Spleen (tissue), 11 donors: ENCODE measurements at regions not wholly inside any gene's neighbourhood (a gene's known extent, or its start where the extent isn't known, plus 50 kb on each side); places are given as distances from the start of the nearest gene placed in this dataset.

Experiments
- DNase-seq: peaks from one replicate; pipeline ENCODE4 v3.0.0-alpha.2; 2020
- H3K27ac ChIP-seq, 8 donors: fragments of 200-600 bp; sonication (generic) in 7 of 8; 1 replicate in 4 of 8; 2 replicates in 4 of 8; pipeline versions ENCODE4 v1.5.0 to v1.8.0; 2016 to 2021; ENCODE audit warnings: inconsistent platforms in 4 of 8, mild to moderate bottlenecking in 4 of 8, moderate library complexity in 1 of 8
- H3K27me3 ChIP-seq, 7 donors: fragments of 200-600 bp; sonication (generic) in 6 of 7; replicated peaks in 1 of 7; 1 replicate in 4 of 7; 2 replicates in 3 of 7; pipeline versions ENCODE4 v1.5.0 to v1.8.0; 2016 to 2021; ENCODE audit warnings: inconsistent platforms in 3 of 7, mild to moderate bottlenecking in 1 of 7
- H3K36me3 ChIP-seq, 6 donors: fragments of 200-600 bp; sonication (generic) in 5 of 6; 1 replicate in 4 of 6; 2 replicates in 2 of 6; pipeline versions ENCODE4 v1.5.0 to v1.8.0; 2016 to 2021; ENCODE audit warnings: inconsistent platforms in 2 of 6
- H3K4me1 ChIP-seq, 6 donors: fragments of 200-600 bp; sonication (generic) in 5 of 6; 1 replicate in 3 of 6; 2 replicates in 3 of 6; pipeline versions ENCODE4 v1.5.0 to v1.8.0; 2016 to 2021; ENCODE audit warnings: inconsistent platforms in 3 of 6
- H3K4me3 ChIP-seq, 8 donors: fragments of 200-600 bp; sonication (generic) in 7 of 8; 1 replicate in 4 of 8; 2 replicates in 4 of 8; pipeline versions ENCODE4 v1.5.0 to v1.8.0; 2016 to 2021; ENCODE audit warnings: inconsistent platforms in 4 of 8, mild to moderate bottlenecking in 4 of 8, moderate library complexity in 2 of 8
- H3K9me3 ChIP-seq, 8 donors: fragments of 200-600 bp; sonication (generic) in 7 of 8; 1 replicate in 4 of 8; 2 replicates in 4 of 8; pipeline versions ENCODE4 v1.5.0 to v1.8.0; 2016 to 2021; ENCODE audit warnings: inconsistent platforms in 4 of 8
- POLR2A ChIP-seq, 3 donors: fragments of 450-650 bp; IDR thresholded peaks; one replicate each; pipeline ENCODE4 v1.5.1; 2017; ENCODE audit warnings: antibody characterized with exemption in 3 of 3, mild to moderate bottlenecking in 1 of 3
- POLR2AphosphoS5 ChIP-seq, 3 donors: sonication (generic); formaldehyde crosslinking; IDR thresholded peaks; one replicate each; pipeline ENCODE4 v1.5.1; 2017; ENCODE audit warnings: antibody characterized with exemption in 3 of 3
- WGBS, 5 donors: extraction: QIAGEN DNeasy Blood & Tissue Kit in 3 of 5; methylation state at CpG; one replicate each; pipeline versions ENCODE4 v1.1.5 to v1.1.7; 2013 to 2018; 5-methylcytosine and 5-hydroxymethylcytosine counted together
- intact Hi-C: fragments of 100-400 bp; cut with DNase I; formaldehyde crosslinking; loops from one replicate; pipeline ENCODE4 v1.15.0; 2023; ENCODE audit warnings: low total_unique reads
- TF ChIP-seq, protein P1 (sequence below), 11 experiments: fragments of 200-600 bp in 7 of 11; fragments of 450-650 bp in 4 of 11; sonication (generic) in 4 of 11; IDR thresholded peaks in 8 of 11; conservative IDR thresholded peaks in 3 of 11; 1 replicate in 7 of 11; 2 replicates in 4 of 11; pipeline versions ENCODE4 v1.4.0 to v1.8.0; 2016 to 2021; ENCODE audit warnings: antibody characterized with exemption in 11 of 11, inconsistent platforms in 4 of 11, mild to moderate bottlenecking in 1 of 11
- donor health status: healthy with polysubstance abuse.
- donor health status: DM: no; HTN: no; CAD: no; lungs with moderate emphysema.
- donor health status: DM: no; HTN: no; CAD: no.
- donor health status: Bipolar disorder and iron deficiency.
- donor health status: healthy.
- donor health status: DM: no; HTN: no; CAD: no.
- donor health status: DM: yes; HTN: yes; CAD: no.

DNA sequence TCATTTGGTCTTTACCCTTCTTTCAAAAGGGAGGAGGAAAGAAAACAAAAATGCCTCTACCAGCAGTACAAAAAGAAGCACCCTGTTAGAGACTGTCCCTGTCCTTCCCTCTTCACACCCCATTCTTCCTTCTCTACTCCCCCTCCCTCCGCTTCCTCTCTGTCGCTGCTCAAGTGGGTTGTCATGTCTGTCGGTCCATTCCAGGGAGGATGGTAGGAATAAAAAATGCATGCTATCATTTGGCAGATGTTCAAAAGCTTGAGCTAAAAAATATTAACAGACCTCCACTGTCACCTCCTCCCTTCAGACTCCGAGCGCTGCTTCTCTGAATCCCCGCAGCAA is 482.0 kb downstream of the BCL11A start:
- H3K4me3 ChIP-seq = no peak overlapping the region
- intact Hi-C loops = no loop called here
- H3K9me3 ChIP-seq = no peaks in the 10 kb centered on the region
- no peaks in the 10 kb centered on the region for H3K36me3 ChIP-seq
- DNase-seq = no peak
- 47 to 57% (median 49%) methylated on average over 6 of the region's 6 CpGs for WGBS, 5 donors
- no peak overlapping the region for H3K27ac ChIP-seq
- no peaks in the 10 kb centered on the region for H3K27me3 ChIP-seq
- H3K4me1 ChIP-seq = no peaks in the 10 kb centered on the region
- TF ChIP-seq POLR2AphosphoS5 (IDR thresholded peaks at IDR 0.05) (no peak), POLR2A (IDR thresholded peaks at IDR 0.05) (no peak)
- TF ChIP-seq, protein P1, sequence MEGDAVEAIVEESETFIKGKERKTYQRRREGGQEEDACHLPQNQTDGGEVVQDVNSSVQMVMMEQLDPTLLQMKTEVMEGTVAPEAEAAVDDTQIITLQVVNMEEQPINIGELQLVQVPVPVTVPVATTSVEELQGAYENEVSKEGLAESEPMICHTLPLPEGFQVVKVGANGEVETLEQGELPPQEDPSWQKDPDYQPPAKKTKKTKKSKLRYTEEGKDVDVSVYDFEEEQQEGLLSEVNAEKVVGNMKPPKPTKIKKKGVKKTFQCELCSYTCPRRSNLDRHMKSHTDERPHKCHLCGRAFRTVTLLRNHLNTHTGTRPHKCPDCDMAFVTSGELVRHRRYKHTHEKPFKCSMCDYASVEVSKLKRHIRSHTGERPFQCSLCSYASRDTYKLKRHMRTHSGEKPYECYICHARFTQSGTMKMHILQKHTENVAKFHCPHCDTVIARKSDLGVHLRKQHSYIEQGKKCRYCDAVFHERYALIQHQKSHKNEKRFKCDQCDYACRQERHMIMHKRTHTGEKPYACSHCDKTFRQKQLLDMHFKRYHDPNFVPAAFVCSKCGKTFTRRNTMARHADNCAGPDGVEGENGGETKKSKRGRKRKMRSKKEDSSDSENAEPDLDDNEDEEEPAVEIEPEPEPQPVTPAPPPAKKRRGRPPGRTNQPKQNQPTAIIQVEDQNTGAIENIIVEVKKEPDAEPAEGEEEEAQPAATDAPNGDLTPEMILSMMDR (IDR thresholded peaks at IDR 0.05 in 8 of 11, conservative IDR thresholded peaks at IDR 0.05 in 3 of 11) = no peak

- 62 to 75% (median 70%) methylated on average over 5 of the region's 5 CpGs for WGBS, 5 donors
- Histone ChIP-seq H3K36me3 (no peaks in the 10 kb centered on the region), H3K4me3 (no peak overlapping the region), H3K27me3 (no peaks in the 10 kb centered on the region), H3K9me3 (no peaks in the 10 kb centered on the region), H3K27ac (no peak overlapping the region), H3K4me1 (no peaks in the 10 kb centered on the region)
- intact Hi-C loops = no loop called here
- no peak for DNase-seq
- TF ChIP-seq POLR2A (IDR thresholded peaks at IDR 0.05) (no peak), POLR2AphosphoS5 (IDR thresholded peaks at IDR 0.05) (no peak)
- TF ChIP-seq, protein P1 (IDR thresholded peaks at IDR 0.05 in 8 of 11, conservative IDR thresholded peaks at IDR 0.05 in 3 of 11) = no peak
Measured at GRCh38 chr2:60070736-60071489, 482.5 kb downstream of the BCL11A start.

- Histone ChIP-seq H3K27me3 (no peaks in the 10 kb centered on the region), H3K4me1 (no peaks in the 10 kb centered on the region), H3K36me3 (no peaks in the 10 kb centered on the region), H3K27ac (no peak overlapping the region), H3K4me3 (no peak overlapping the region), H3K9me3 (no peaks in the 10 kb centered on the region)
- 62 to 83% (median 69%) methylated on average over 5 of the region's 5 CpGs for WGBS, 5 donors
- TF ChIP-seq, protein P1 (IDR thresholded peaks at IDR 0.05 in 8 of 11, conservative IDR thresholded peaks at IDR 0.05 in 3 of 11) = no peak
- TF ChIP-seq POLR2A (IDR thresholded peaks at IDR 0.05) = no peak
- no peak for TF ChIP-seq POLR2AphosphoS5 (IDR thresholded peaks at IDR 0.05)
- no peak for DNase-seq
- intact Hi-C loops = no loop called here
Measured at GRCh38 chr2:60070196-60070595, 483.3 kb downstream of the BCL11A start.

DNA sequence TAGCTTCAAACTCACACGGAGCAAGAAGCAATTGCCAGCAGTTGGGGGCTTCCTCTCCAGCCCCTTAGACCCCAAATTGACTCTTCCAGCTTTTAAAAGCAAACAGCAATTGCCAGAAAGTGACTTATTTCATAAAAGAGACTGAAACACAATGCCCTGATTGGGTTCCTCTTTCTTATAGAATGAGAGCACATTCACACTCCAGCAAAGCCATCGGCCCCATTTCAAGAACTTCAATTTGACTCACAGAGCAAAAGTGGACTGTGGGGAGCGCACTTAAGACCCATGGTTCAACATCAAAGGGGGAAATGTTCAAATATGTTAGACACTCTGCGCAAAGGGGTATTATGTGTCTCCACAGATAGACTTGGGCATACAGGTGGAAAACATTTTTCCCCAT is 484.7 kb downstream of the BCL11A start:
- WGBS, 5 donors = 48 to 74% (median 60%) methylated on average over 4 of the region's 4 CpGs
- intact Hi-C loops = no loop called here

More for the DNA sequence above, 484.7 kb downstream of the BCL11A start:
- Histone ChIP-seq H3K9me3 (no peaks in the 10 kb centered on the region), H3K4me3 (no peak overlapping the region), H3K4me1 (no peaks in the 10 kb centered on the region), H3K27ac (no peak overlapping the region), H3K27me3 (no peaks in the 10 kb centered on the region), H3K36me3 (no peaks in the 10 kb centered on the region)
- TF ChIP-seq POLR2A (IDR thresholded peaks at IDR 0.05) (no peak), POLR2AphosphoS5 (IDR thresholded peaks at IDR 0.05) (no peak)
- TF ChIP-seq, protein P1 (IDR thresholded peaks at IDR 0.05 in 8 of 11, conservative IDR thresholded peaks at IDR 0.05 in 3 of 11) = no peak
- no peak for DNase-seq
